Stimulated activated CD4-positive, alpha-beta T cell treated with anti-CD3 and anti-CD28 coated beads, Interleukin-15, amount 100 ng/mL, for 24 hours (primary cell): ENCODE measurements at regions not wholly inside any gene's neighbourhood (a gene's known extent, or its start where the extent isn't known, plus 50 kb on each side); places are given as distances from the start of the nearest gene placed in this dataset.
A peak's percentile ranks its signal among the peaks of the same experiment; 100 is the strongest.

ENCODE experiments used
- DNase-seq: peaks from one replicate; pipeline ENCODE4 v3.0.0-alpha.2; 2020

GRCh38 chr17:73694491-73694890 lies 50.2 kb upstream of the SDK2 start:
- no peak for DNase-seq

- DNase-seq: no peak
Measured at GRCh38 chr17:73695035-73695738, 50.9 kb upstream of the SDK2 start.

DNA sequence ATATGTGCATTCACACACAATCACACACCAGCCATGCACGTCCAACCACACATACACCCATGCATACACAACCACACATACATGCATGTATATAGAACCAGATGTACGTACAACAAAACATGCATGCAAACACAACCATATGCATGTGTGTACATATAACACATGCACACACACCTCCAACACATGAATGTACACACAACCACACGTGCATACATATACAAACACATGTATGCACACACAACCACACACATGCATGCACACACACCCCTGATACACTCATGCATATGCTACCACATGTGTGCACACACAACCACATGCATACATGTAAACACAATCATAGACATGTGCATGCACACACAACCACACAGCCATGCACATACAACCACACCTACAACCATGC lies 52.0 kb upstream of the SDK2 start:
- no peak for DNase-seq

DNA sequence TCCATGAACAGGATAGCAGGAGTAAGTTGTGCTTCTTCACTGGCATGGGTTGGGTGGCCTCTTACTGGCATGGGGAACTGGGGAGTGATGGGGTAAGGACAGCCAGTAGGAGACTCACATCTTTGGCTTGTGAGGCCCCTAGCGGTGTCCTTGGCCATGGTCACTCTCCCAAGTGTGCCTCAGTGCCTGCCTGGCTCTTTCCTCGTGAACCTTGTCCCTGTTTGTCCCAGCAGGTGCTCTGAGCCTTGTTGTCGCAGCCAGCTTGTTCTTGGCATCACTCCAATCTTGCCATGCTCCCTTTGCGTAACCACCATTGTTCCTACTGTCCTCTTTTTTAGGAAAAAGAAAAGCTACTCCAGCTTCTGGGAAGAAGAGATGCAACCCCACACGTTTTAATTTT lies 53.6 kb upstream of the SDK2 start:
- DNase-seq: no peak

GRCh38 chr17:73698966-73699365 lies 54.7 kb upstream of the SDK2 start:
- DNase-seq: no peak

- DNase-seq: no peak
Measured at GRCh38 chr17:73701701-73702100, 57.5 kb upstream of the SDK2 start.

- DNase-seq: no peak
Measured at GRCh38 chr17:73703192-73703591, 58.9 kb upstream of the SDK2 start.

DNA sequence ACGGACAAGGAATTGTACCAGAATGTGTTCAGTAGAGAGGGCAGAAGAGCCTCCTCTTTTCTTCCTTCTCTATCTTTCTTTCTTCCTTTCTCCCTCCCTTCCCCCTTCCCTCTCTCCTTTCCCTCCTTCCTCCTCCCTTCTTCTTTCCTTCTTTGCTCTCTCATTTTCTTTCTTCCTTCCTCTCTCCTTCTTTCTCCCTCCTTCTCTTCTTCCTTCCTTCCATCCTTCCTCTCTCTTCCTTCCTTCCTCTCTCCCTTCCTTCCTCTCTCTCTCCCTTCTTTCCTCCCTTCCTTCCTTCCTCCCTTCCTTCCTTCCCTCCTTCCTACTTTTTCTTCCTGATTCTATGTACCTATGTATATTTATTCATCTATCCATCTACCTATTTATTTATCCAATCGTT lies 59.7 kb upstream of the SDK2 start:
- no peak for DNase-seq

GRCh38 chr17:73705594-73705993 lies 61.3 kb upstream of the SDK2 start:
- DNase-seq: no peak

DNA sequence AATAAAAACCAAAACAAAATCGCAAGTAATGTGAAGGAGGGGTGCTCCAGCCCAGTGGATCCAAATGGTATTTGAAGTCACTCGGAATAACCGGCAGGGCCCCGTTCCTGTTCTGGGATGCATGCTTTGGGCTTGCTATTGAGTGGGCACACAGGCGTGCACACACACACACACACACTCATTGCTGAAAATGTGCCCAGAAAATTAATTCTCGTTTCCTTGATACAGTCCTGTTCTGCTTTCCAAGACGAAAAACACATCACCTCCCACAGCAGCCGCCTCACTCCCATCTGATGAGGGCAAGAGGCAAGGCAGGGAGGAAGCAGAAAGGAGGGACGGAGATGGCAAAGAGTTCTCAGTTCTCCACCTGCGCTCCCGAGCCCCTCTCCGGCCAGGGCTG lies 62.2 kb upstream of the SDK2 start:
- DNase-seq: no peak

GRCh38 chr17:73706858-73707257 lies 62.6 kb upstream of the SDK2 start:
- no peak for DNase-seq

- no peak for DNase-seq
Measured at GRCh38 chr17:73707358-73707757, 63.1 kb upstream of the SDK2 start.

GRCh38 chr17:73710095-73710592 lies 65.9 kb upstream of the SDK2 start:
- peak; percentile 75 for DNase-seq

DNA sequence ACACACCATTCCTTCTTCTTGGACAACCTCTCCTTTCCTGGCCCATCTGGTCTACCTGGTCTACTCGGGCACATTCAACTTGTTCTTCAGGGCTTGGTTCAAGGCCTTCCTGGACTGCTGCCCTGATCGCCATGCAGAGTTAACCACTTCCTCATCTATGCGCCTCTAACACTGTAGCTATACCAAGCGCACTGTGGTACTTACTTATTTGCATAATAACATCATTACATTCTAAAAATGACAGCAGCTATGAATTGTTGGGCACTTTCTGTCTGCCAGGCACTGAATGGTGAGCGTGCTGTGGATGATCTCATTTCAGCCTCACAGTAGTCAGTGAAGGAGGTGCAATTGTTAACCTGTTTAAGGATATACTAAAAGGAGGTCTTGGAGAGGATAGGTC lies 66.9 kb upstream of the SDK2 start:
- no peak for DNase-seq

- DNase-seq: no peak
Measured at GRCh38 chr17:73711916-73712315, 67.7 kb upstream of the SDK2 start.

GRCh38 chr17:73713136-73713535 lies 68.9 kb upstream of the SDK2 start:
- no peak for DNase-seq

- DNase-seq: no peak
Measured at GRCh38 chr17:73715769-73716168, 71.5 kb upstream of the SDK2 start.

DNA sequence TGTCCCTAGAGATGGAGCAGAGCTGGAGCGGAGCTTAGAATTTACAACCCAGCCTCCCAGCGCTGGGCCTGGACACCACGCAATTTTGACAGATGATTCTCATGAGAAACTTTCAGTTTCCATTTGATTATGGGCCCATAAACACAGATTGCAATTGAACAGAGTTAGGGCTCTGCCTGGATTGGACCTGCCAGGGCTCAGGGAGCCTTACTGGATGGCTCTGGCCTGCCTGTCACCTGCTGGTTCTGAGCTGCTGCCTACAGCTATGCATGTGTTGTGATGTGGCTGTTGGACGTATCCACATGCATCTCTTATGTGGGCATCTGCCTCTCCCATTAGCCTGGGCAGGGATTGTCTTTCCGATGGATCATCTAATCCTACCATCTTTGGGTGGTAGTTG lies 73.4 kb upstream of the SDK2 start:
- DNase-seq: no peak

GRCh38 chr17:73718362-73718761 lies 74.1 kb upstream of the SDK2 start:
- no peak for DNase-seq

GRCh38 chr17:73718912-73719311 lies 74.7 kb upstream of the SDK2 start:
- no peak for DNase-seq

DNA sequence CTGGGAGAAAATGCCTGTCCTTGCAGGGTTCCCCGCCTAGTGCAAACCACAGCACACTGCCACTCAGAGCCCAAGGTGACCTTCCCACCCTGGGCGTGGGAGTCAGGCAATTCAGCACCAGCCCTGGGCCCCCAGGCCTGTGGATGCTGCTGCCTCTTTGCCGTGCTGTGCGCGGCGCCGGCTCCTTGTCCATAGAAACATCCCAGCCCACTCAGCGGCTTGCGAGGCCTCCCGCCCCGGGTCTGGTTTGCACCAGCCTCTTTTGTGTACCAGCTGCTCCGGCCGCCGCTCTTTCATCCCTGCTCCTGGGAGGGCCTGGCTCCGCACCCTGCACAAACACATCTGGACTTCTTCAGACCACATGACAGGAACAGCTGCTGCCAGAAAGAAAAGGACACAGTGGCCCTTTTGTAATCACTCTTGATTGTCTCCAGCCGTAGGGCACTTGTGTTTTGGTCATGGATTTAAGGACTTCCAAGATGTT lies 75.4 kb upstream of the SDK2 start:
- DNase-seq: no peak

DNA sequence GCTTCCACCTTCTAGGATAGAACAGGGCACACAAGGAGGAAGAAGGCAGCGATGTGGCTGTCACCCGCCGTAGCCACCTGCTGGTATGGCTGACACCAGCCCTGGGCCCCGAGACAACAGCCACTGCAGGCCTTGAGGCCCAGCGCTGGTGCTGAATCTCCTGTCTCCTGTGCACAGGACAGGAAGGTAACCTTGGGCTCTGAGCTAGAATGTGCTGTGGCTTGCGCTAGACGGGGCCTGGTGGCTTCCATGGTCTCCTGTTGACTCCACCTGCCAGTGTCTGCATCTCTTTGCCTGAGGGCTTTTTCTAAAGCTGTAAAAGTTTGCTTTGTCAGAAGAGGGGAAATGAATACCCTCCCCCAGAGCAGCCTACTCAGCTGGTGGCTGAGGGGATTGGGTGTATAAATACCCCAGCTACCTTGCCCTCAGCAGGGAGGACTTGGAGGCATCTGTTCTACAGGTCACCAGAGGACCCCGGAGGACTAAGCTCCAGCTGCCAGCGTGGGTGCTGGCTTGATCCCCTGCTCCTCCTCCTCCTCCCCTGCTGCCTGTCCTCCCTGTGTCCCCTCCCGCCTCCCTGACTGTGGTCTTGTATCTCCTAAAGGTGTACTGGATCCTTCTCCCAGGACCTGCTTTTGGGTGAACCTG lies 76.1 kb upstream of the SDK2 start:
- no peak for DNase-seq

DNA sequence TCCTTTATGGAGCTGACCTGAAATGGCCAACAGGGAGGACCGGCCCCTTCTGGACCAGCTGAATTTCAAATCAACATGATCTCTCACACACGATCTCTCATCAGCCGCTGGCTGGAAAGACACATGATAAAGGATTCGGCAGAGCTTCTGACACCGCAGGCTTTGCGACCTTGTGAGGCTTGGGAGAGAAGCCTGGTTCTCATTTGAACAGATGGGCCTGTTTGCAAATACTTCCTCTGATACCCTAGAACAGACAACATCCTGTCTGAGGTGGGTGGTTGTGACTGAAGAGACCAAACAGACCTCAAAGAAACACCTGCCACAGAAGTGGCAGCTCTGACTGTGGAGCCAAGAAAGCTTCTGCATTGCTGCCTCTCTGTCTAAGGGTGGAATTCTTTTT lies 77.9 kb upstream of the SDK2 start:
- DNase-seq: peak; percentile 8

- no peak for DNase-seq
Measured at GRCh38 chr17:73723317-73723716, 79.1 kb upstream of the SDK2 start.

DNA sequence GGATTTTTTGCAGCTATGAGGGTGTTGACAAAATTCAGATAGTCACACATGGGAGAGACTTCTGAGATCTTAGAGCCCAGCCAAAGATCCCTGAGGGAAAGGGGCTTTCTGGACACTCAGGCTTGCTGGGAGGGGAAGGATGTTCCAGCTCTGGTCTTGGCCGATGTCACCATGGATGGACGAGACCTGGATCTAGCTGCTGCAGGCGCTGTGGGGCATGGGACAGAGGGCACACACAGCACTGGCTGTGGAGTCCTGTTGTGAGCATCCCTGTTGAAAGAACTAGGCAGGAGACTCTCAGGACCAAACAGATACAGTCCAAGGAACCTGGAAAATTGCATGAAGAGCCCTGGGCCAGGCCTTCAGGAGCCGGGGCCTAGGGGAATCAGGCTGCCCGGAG lies 80.1 kb upstream of the SDK2 start:
- DNase-seq: no peak
